ENCODE measurements at regions not wholly inside any gene's neighbourhood (a gene's known extent, or its start where the extent isn't known, plus 50 kb on each side); places are given as distances from the start of the nearest gene placed in this dataset.

DNA sequence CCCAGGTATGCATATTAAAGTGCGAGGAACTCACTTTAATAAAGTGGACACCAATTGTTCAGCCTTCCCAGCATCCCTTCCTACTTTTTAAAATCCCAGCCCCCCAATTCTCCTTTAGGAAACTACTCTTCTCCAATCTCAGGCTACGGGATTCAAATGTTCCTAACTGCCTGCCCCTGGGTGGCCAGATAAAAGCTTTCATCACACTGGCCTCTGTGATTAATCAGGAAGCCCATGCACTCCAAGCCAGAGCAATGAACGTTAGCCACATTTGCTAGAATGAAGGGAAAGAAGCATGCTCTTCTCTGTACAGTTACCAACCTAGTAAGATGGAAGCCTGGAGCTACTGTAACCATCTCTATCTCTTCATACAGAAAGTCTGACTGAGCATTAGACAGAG lies 250.3 kb upstream of the UBE2E2 start:
- H3K4me1 ChIP-seq (ENCODE audit: control insufficient read depth in 1 of 2, insufficient read depth in 2 of 2, low read length in 2 of 2), result no peaks in the 10 kb centered on the region
- no peak for ATAC-seq
- TF ChIP-seq ELF1 (IDR thresholded peaks at IDR 0.05; ENCODE audit: borderline replicate concordance, low read depth), result no peak
- no peak for TF ChIP-seq EGR1 (IDR thresholded peaks at IDR 0.05; ENCODE audit: low read depth)
- no peak for TF ChIP-seq FOSL1 (IDR thresholded peaks at IDR 0.05; ENCODE audit: low read depth)
- no peak for TF ChIP-seq RAD21 (IDR thresholded peaks at IDR 0.05; ENCODE audit: low read depth)
- TF ChIP-seq TCF7L2 (IDR thresholded peaks at IDR 0.05; ENCODE audit: borderline replicate concordance, extremely low read depth, insufficient read depth, insufficient read length), result no peak
- no peak for TF ChIP-seq POLR2A (IDR thresholded peaks at IDR 0.05; ENCODE audit: borderline replicate concordance, extremely low read depth, insufficient read depth, insufficient read length)
- TF ChIP-seq SP1 (IDR thresholded peaks at IDR 0.05; ENCODE audit: low read depth), result no peak
- TF ChIP-seq SRF (IDR thresholded peaks at IDR 0.05; ENCODE audit: low read depth), result no peak
- TF ChIP-seq CTCF (IDR thresholded peaks at IDR 0.05 in 2 of 3, conservative IDR thresholded peaks at IDR 0.05 in 1 of 3; ENCODE audit: borderline replicate concordance in 1 of 3, insufficient read depth in 1 of 3, low read depth in 2 of 3, low read length in 2 of 3), result no peak
- TF ChIP-seq ZFX (IDR thresholded peaks at IDR 0.05), result no peak
- no peak overlapping the region for H3K27ac ChIP-seq (ENCODE audit: low read depth, low read length)
- intact Hi-C loops (cut with micrococcal nuclease), result no loop called here
- no peak overlapping the region for H3K4me2 ChIP-seq (ENCODE audit: low read length)
- no peak overlapping the region for H2AFZ ChIP-seq (ENCODE audit: low read depth, low read length, poor library complexity, severe bottlenecking)
- no peaks in the 10 kb centered on the region for H3K27me3 ChIP-seq (ENCODE audit: insufficient read depth, low read length)
- DNase-seq (ENCODE audit: low read depth, low spot score), result no peak
- no peaks in the 10 kb centered on the region for H3K36me3 ChIP-seq (ENCODE audit: control insufficient read depth in 1 of 2, insufficient read depth in 2 of 2, low read length in 2 of 2)
- H3K9me2 ChIP-seq (ENCODE audit: insufficient read depth), result no peaks in the 10 kb centered on the region
- ChIA-PET CTCF (no interaction called here), POLR2A (no interaction called here), RAD21 (ENCODE audit: low non-redundant PET in 1 of 2, low total read pairs in 2 of 2, uncharacterized antibody in 2 of 2, unreplicated experiment in 2 of 2) (no interaction called here)
- no peaks in the 10 kb centered on the region for H3K9me3 ChIP-seq (ENCODE audit: control insufficient read depth in 1 of 2, insufficient read depth in 1 of 2, low read depth in 1 of 2, low read length in 2 of 2)
- no TSS peak for BruUV-seq (replicated peaks)
- no peak overlapping the region for H3K4me3 ChIP-seq (replicated peaks in 1 of 2; ENCODE audit: low read depth in 1 of 2, low read length in 2 of 2)
- no peaks in the 10 kb centered on the region for H4K20me1 ChIP-seq (ENCODE audit: insufficient read depth)
- no peaks in the 10 kb centered on the region for H3K79me2 ChIP-seq (ENCODE audit: insufficient read depth, low read length)
- H3K9ac ChIP-seq (ENCODE audit: low read length), result no peak overlapping the region

- H3K4me2 ChIP-seq (ENCODE audit: low read length), result no peak overlapping the region
- ATAC-seq, result no peak
These were observed 243.5 kb upstream of the UBE2E2 start for GRCh38 chr3:22959593-22959992.

More at GRCh38 chr3:22959593-22959992, 243.5 kb upstream of the UBE2E2 start:
- Histone ChIP-seq H4K20me1 (ENCODE audit: insufficient read depth) (no peaks in the 10 kb centered on the region), H3K4me1 (ENCODE audit: control insufficient read depth in 1 of 2, insufficient read depth in 2 of 2, low read length in 2 of 2) (no peaks in the 10 kb centered on the region), H3K9me3 (ENCODE audit: control insufficient read depth in 1 of 2, insufficient read depth in 1 of 2, low read depth in 1 of 2, low read length in 2 of 2) (no peaks in the 10 kb centered on the region), H3K27me3 (ENCODE audit: insufficient read depth, low read length) (peaks cover 10% of the 10 kb centered on the region), H2AFZ (ENCODE audit: low read depth, low read length, poor library complexity, severe bottlenecking) (no peak overlapping the region), H3K79me2 (ENCODE audit: insufficient read depth, low read length) (no peaks in the 10 kb centered on the region), H3K4me3 (replicated peaks in 1 of 2; ENCODE audit: low read depth in 1 of 2, low read length in 2 of 2) (no peak overlapping the region), H3K27ac (ENCODE audit: low read depth, low read length) (no peak overlapping the region), H3K9ac (ENCODE audit: low read length) (no peak overlapping the region), H3K36me3 (ENCODE audit: control insufficient read depth in 1 of 2, insufficient read depth in 2 of 2, low read length in 2 of 2) (no peaks in the 10 kb centered on the region), H3K9me2 (ENCODE audit: insufficient read depth) (no peaks in the 10 kb centered on the region)
- BruUV-seq (replicated peaks), result no TSS peak
- intact Hi-C loops (cut with micrococcal nuclease), result loop anchor here (5.0 kb wide), 1 partner anchor 872 kb away; no protein-coding TSS in a partner anchor
- ChIA-PET CTCF (no interaction called here), RAD21 (ENCODE audit: low non-redundant PET in 1 of 2, low total read pairs in 2 of 2, uncharacterized antibody in 2 of 2, unreplicated experiment in 2 of 2) (no interaction called here), POLR2A (no interaction called here)
- no peak for DNase-seq (ENCODE audit: low read depth, low spot score)
- TF ChIP-seq POLR2A (IDR thresholded peaks at IDR 0.05; ENCODE audit: borderline replicate concordance, extremely low read depth, insufficient read depth, insufficient read length) (no peak), SRF (IDR thresholded peaks at IDR 0.05; ENCODE audit: low read depth) (no peak), MAX (IDR thresholded peaks at IDR 0.05) (no peak), SIN3A (IDR thresholded peaks at IDR 0.05; ENCODE audit: low read depth) (no peak), EZH2phosphoT487 (IDR thresholded peaks at IDR 0.05; ENCODE audit: borderline replicate concordance) (no peak)
